Right kidney (tissue), 1 donor: ENCODE measurements at regions not wholly inside any gene's neighbourhood (a gene's known extent, or its start where the extent isn't known, plus 50 kb on each side); places are given as distances from the start of the nearest gene placed in this dataset.
"Not testable (repeated sequence)": the region's sequence is repeated elsewhere in the genome, so short reads cannot be mapped to it uniquely, and the experiment has no call there.

Experiments used
- DNase-seq: peaks from one replicate; pipeline ENCODE4 v3.0.0-alpha.2; 2016

DNA sequence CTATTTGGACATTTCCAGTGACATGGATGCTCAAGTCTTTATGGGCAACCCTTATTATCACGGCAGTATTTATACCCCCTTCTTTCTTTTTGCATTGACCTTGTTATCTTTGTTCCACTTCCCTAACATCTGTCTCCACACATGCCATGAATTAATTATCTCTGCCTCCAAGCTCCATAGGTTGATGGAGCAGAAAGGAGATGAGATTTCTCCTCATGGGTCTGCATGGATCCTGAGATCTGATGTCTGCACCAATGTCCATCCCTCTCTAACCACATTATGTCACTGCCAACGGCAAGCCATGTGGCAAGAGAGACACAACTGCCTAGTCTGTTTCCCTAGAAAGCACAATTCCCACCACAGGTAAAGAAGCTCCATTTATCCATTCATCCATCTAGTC, 416.8 kb upstream of the ASIC2 start:
- DNase-seq: no peak

DNA sequence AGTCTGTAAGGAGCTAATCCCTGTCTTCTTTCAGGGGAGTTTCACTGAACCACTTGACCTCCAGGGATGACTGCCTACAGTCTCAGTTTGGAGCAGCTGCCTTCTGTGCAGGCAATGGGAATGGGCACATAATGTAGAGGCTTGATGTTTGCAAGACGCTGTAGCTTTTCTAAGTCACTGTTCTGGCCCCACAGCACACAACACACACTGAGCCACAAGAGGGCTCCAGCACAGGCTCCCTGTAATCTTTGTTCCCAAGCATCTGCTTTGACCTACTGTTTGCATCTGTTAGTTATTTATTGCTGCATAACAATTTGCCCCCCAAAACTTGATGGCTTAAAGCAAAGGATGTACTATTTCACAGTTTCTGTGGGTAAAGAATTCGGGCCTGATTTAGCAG, 419.0 kb upstream of the ASIC2 start:
- no peak for DNase-seq

DNA sequence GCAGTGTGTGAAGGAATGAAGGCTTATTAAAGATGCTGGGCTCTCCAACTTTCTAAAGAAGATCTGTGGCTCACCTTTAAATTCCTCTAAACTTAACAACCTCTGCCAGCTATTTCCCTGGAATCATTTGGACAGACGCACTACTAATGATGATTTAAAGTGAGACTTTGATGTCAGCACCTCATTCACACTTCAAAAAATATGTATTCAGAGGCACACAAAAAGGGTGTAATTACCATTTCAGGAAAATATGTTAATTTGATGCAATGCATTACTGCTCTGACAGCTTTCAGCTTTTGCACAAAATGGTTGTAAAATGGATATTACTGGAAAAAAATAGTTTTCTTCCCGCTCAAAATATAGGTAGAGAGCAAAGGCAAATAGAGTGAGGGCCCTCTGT, 423.9 kb upstream of the ASIC2 start:
- DNase-seq: no peak

DNA sequence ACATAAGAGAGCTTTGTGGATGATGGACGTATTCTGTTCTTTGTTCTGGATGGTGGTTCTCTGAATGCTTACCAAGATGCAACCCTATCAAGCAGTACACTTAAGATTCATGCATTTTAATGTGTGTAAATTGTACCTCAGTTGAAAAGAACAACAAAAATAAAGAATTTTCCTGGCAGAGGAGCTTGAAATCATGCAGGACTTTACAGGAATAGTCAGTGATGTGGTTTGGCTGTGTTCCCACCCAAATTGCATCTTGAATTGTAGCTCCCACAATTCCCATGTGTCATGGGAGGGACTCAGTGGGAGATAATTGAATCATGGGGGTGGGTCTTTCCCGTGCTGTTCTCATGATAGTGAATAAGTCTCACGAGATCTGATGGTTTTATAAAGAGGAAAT, 430.6 kb upstream of the ASIC2 start:
- not testable (repeated sequence) for DNase-seq

DNA sequence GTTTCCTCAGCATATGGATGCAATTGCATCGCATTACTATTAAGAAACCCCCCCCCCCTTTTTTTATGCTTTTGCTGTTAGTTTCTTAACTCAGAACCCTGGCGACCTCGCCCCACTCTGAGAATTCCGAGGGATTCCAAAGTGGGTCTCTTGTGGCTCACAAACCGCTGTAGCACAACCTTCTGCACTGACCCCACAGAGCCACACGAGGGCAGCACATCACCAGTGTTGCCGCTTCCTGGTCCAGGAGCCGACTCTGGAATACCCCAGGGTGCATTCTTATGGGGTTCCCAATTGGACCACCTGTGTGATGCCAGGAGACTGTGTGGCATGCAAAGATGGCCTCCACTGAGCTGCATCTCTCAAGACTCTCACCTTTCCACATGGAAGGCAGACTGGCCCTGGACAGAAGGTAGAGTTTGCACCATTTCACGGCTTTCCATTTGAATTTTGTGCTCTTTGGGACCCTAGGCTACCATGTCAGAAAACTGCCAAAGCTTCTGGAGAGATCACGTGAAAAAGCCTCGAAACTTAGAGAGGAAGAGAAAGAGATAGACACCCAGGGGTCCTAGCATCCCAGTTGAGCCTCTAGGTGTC, 432.7 kb upstream of the ASIC2 start:
- peak; percentile 13 for DNase-seq

DNA sequence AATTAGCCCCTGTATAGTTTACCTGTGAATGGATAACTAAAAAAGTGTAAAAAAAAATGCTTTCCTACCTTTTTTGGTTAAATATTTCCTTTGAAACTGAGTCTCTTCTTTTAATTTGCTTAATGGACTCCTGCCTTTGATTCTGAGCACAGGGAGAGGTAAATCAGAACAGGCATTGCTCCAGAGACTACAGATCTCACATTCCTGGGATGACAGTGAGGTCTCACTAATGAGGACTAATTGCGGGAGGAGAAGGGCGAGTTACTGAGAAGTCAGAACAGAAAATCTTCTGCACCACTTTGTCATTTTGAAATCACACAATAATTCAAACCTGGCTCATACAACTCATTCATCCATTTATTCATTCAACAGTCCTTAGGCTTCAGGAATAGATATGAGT, 437.0 kb upstream of the ASIC2 start:
- no peak for DNase-seq

DNA sequence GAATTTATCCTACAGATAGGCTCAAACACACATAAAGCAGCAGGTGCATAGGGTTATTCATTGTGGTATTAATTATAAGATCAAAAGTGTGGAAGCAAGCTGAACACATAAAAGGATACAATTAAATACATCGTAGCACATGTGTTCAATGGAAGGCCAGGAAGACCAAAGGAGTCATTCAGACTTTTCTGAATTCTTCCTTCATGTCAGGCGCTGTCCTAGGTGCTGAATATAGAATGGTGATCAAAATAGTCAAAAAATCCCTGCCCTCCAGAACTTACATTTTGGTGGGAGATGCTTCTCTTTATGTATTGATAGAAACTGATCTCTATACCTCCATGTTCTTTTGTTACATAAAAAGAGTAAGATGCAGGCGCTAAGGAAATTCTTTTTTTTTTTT, 439.0 kb upstream of the ASIC2 start:
- no peak for DNase-seq

DNA sequence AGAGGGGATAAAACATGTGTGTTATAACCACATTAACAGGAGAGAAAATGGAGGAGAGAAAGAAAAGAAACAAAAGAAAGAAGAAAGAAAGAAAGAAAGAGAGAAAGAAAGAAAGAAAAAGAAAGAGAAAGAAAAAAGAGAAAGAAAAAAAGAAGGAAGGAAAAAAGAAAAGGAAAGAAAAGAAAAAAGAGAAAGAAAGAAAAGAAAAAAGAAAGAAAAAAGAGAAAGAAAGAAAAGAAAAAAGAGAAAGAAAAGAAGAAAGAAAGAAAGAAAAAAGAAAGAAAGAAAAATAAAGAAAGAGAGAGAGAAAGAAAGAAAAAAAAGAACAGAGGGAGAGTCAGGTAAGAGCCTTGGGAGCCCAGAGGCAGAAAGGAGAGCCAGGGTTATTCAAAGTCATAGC, 446.6 kb upstream of the ASIC2 start:
- DNase-seq: no peak

DNA sequence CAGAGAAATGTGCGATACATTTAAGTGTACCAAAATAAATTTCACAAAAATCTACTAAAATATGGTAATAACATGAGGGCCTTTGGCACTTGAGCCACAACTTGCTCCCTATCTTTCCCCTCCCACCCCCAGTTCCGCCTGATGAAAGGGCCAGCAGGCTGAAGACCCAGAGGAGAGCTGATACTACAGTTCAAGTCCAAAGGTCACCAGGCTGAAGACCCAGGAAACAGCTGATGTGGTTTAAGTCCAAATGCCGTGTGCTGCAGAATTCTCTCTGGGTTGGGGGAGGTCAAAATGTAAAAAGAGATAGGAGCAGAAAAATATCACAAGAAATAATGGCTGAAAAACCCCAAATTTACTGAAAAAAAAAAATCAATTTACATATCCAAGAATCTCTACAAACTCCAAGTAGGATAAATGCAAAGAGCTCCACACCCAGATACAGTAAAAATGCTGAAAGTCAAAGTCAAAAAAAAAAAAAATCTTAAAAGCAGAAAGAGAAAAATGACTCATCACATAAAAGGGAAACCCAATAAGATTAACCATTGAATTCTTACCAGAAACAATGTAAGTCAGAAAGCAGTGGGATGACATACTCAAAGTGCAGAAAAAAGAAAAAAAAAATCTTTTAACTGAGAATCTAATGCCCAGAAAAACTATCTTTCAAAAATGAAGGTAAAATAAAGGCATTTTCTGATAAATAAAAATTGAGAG, 452.1 kb upstream of the ASIC2 start:
- no peak for DNase-seq

DNA sequence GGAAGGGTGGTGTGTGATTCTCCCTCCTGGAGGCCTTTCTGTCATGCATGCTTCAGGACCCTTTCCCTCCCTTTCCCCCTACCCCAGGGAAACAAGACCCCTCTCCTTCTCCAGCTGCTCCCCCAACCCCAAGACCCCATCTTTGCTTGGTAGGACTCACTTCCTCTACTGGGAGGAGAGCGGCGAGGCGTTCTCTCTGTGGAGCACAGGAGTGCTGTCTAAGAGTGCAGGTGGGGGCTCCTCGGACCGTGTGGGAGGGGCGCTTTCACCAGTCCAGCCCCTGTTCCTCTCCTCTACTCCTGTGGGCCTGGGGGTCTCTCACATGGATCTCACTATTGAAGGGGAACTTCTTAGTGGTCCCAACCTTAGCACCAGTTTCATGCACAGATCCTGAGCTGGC, 456.1 kb upstream of the ASIC2 start:
- no peak for DNase-seq

DNA sequence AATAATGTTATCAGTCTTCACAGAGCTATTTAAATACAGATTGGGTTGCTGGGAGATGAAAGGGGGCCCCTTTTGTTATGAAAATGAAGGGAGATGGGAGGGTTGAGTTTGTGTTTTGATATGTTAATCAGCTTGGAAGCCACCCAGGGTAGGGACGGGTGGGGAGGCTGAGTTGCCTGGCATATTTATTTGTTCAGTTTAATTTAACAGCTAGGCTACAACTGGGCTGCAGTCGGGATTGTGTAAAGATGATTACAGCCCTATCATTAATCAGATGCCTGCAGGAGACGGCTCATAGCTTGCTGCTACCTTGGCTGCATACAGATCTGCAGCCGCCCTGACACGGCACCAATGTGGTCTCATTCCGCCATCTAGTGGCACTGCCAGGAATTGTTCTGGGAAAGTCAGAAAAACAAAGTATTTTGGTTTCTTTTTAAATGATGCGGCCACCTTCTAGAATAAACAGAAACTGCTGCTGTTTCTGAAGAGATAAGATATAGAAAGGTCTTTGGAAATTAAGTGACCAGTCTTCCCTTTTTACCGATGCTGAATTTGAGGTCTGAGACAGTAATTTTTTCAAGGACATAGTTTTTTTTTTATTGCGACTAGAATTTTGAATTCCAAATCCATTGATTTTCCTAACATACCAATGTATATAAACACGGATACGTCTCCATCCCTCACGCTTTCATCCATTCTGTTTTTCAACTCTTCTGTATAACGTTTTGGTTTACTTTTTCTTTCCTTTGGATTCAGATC, 458.0 kb upstream of the ASIC2 start:
- peak; percentile 51 for DNase-seq

DNA sequence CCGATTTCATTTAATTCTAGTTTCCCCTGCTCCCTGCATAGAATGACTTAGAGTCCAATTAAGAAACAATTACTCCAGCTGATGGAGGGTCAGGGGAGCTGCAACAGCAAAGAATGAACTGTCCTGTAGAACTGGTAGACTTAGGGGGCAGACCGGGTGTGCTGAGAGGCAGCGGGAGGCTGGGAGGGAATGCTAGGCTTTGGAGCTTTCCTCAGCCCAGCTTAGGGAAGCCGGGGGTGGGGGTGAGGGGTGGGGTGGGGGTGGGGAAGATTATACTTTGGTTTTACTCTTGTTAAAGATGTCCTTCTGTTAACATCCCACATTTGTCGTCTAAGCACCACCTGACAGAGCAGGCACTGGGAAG, 458.6 kb upstream of the ASIC2 start:
- DNase-seq: no peak

DNA sequence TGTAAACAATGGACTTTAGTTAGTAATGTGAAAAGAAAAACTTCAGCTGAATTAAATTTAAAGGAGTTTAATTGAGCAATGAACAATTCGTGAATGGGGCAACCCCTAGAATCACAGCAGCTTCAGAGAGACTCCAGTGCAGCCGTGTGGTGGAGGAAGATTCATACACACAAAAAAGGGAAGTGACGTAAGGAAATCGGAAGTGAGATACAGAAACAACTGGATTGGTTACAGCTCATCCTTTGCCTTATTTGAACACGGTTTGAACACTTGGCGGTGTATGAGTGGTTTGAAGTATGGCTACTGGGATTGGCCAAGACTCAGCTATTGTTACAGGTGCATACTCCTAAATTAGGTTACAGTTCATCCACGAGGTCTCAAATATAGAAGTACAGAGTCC, 460.4 kb upstream of the ASIC2 start:
- no peak for DNase-seq

DNA sequence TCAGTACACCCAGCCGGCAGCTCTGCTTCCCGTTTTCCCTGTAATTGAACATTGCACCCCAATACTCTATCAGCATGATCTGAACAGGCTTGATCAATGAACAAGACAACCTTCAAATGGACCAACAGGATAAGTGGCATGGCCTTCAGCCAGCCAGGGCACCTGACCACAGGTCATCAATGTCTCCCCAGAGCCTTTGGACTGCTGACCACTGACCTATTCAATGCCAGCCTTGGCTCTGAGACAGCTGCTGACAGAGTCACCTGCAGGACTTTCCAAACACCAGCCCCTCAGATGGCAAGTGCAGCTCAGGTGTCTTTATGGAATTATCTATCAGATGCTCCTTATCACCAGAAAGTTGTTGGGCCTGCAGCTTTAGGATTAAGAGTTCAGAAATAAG, 462.9 kb upstream of the ASIC2 start:
- no peak for DNase-seq

DNA sequence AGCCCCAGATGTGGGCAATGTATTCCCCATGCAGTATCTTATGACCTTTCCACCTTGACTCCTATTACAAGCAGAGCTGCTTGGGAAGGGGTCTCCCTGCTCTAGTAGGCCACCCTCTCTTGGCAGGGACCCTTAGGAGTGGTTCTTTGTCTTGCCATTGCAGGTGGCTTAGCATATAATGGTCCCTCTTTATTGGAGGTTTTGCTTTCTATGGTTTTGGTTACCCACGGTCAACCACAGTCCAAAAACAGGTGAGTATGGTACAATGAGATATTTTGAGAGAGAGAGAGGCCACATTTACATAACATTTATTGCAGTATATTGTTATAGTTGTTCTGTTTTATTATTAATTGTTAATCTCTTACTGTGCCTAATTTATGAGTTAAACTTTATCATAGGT, 472.8 kb upstream of the ASIC2 start:
- DNase-seq: no peak

DNA sequence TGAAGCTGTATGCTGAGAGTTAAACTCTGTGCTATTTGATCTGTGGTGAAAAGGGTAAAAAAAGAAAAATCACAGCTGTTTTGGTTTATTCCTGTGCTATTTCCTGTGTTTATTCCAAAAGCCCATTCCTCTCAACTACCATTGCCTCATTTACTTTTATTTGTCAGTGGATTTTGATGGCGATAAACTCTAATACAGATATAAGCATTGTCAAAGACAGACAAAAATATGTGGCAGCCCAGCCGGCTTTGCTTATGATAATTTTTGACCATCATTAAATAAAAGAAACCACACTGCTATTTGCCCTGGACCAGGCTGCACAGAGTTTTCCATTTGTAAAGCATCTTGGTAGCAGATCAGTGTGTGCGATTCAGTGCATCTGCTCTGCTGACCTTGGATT, 473.6 kb upstream of the ASIC2 start:
- DNase-seq: no peak

DNA sequence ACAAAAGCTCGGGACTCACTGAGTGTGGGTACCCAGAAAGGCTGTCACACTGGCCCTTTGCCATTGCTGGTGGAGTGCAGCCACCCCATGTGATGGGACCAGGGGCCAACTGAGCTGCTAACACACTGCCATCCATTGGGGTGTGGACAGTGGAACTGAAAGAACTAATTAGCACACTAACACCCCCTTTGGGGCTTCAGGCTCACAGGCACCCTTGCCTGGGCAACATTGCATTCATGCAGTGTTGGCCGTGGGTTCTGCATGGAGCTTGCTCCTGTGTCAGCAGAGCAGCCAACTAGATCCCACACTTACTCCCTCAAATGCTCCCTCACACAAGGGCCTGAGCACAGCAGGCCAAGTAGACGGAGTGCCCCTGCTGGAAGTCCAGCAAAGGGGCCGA, 476.0 kb upstream of the ASIC2 start:
- DNase-seq: no peak

DNA sequence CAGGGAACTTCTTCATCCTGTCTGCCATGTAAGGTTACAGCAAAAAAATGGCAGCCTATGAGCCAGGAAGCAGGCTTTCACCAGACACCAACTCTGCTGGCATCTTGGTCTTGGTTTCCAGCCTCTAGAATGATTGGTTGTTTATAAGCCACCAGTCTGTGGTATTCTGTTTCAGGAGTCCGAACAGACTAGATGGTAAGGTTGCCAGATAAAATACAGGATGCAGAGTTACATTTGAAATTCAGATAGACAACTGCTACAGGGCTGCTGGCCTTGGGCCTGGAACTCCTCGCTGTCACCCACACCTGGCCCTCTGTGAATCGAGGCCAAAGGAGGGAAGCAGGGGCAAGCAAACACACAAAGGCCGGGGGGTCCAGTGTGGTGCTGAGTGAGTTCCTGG, 478.8 kb upstream of the CCL2 start:
- DNase-seq: no peak

DNA sequence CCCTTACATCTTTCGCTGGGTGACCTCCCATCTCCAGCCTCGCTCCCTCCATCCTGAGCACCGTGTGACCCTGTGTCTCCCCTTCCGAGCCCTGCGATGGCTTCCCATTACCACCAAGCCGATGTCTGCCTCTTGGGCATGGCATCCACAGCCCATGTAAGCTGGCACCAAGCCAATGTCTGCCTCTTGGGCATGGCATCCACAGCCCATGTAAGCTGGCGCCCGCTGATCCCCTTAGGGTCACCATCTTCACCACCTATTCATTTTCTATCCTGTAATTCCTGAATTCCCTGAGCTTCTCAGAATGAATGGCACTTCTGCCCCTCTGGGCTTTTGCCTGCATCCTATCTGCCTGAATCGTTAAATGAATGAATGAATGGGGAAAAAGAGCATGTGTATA, 478.2 kb upstream of the CCL2 start:
- no peak for DNase-seq

DNA sequence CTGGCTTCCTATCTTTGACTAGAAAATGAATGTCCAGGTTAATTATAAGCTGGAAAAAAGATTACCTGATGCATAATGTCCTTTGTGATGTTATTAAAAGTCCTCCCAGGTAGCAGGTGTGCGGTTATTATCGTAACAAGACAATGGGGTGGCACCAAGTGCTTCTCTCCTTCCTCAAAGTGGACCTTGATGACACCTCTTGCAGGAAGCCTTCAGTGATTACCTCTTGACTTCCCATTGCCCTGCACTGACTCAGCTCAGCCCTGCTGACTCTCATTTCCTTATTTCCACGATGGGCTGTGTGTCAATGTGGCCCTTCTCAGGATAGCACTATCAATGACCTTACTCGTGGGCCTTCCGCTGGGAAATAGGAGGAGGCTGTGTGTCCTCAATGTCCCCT, 477.4 kb upstream of the CCL2 start:
- DNase-seq: no peak

DNA sequence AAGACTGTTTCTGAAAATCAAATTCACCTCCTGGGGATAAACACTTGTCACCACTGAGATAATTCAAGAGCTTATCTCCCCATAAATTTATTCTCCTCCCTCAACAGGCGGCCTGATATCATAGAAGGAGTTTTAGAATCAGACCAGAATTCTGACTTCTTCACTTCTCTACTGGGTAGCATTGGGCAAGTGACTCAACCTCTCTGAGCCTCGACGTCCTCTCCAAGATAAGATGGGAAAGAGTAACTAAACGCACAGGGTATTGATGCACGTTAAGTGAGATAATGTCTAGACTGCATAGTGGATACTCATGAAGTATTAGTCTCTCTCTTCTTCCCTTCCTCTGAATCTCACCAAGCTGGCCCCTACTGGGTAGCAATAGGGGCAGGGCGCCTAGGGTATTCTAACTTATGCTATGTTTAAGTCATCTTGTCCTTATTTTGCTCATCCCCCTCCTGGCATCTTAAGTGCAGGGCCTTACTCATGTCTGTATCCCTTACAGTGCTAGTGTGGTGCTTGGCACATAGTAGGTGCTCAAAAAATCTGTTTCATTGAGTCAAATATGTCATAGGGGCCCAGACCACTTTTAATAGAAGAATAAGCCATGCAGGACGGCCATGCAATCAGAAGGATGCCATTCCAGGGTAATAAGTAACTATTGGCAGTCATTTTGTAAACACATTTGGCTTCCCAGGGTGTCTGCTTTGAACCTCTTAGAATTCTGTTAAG, 476.4 kb upstream of the CCL2 start:
- DNase-seq: no peak

DNA sequence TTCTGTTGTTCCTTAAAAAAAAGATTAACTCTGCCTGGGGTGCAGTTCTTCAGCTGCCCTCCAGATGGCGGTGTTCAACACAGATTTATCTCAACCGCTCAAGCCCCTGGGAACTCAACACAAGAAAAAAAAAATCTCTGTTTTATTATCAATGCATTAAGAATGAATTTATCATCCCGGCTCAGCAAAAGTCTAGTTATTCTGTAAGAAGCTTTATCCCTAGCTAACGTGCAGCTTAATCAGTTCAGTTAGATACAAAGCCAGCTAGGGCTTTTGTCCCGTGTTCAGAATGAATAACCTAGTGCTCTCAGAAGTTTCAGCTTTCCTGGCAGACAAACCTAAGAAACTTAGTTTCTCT, 475.9 kb upstream of the CCL2 start:
- DNase-seq: peak; percentile 28

DNA sequence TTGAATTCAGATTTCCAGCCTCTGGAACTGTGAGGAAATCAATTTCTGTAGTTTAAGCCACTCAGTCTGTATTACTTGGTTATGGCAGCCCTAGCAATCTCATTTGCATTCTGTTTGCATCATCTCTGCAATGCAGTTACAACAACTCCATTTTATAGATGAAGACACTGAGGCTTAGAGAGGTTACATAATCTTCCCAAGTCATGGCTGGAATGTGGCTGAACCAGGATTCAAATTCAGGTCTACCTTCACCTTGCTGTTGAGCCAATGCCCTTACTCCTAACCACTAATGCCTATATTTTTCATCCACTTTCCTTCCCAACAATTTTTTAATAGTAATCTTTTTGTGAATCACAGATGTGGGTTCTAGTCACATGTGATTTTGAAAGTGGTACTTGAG, 469.8 kb upstream of the CCL2 start:
- no peak for DNase-seq

DNA sequence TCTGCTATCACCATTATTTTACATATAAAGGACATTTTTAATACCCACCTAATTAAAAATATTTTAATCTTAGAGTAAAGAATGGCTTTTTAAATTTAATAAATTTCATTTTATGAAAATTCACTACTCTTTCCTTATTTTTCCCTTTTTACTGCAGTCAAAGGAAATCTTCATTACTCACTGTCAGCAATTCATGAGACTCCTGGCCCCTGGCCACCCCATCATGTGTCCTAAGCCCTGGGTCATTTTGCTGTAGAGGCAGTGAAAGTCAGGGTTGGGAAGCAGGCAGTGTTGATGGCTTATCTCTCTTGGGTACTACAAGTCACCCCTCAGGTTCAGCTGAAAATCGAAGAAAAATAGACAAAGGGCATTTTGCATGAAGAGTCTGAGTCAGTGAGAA, 468.6 kb upstream of the CCL2 start:
- no peak for DNase-seq
